ENCODE measurements at regions not wholly inside any gene's neighbourhood (a gene's known extent, or its start where the extent isn't known, plus 50 kb on each side); places are given as distances from the start of the nearest gene placed in this dataset.

GRCh38 chr6:93916716-93917115, 497.4 kb upstream of the EPHA7 start (continued):
- no peak for TF ChIP-seq ZBTB49 (CRISPR knock-in tag; IDR thresholded peaks at IDR 0.05; ENCODE audit: borderline replicate concordance)
- TF ChIP-seq, protein P1, sequence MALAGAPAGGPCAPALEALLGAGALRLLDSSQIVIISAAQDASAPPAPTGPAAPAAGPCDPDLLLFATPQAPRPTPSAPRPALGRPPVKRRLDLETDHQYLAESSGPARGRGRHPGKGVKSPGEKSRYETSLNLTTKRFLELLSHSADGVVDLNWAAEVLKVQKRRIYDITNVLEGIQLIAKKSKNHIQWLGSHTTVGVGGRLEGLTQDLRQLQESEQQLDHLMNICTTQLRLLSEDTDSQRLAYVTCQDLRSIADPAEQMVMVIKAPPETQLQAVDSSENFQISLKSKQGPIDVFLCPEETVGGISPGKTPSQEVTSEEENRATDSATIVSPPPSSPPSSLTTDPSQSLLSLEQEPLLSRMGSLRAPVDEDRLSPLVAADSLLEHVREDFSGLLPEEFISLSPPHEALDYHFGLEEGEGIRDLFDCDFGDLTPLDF (CRISPR knock-in tag; IDR thresholded peaks at IDR 0.05) = no peak
- TF ChIP-seq CREB1 (IDR thresholded peaks at IDR 0.05) = no peak
- TF ChIP-seq CREB1 (CRISPR knock-in tag; IDR thresholded peaks at IDR 0.05) = no peak
- TF ChIP-seq FOSL2 (CRISPR knock-in tag; IDR thresholded peaks at IDR 0.05) = no peak
- TF ChIP-seq PAXIP1 (CRISPR knock-in tag; conservative IDR thresholded peaks at IDR 0.05) = no peak

GRCh38 chr6:93915961-93916360, 496.6 kb upstream of the EPHA7 start:
- no peaks in the 10 kb centered on the region for H4K20me1 ChIP-seq (ENCODE audit: insufficient read depth, low read length)
- ChIA-PET CTCF (ENCODE audit: low intra/inter-chr PET ratio, low total read pairs) (no interaction called here), POLR2A (no interaction called here)
- H3K36me3 ChIP-seq (replicated peaks in 1 of 2; ENCODE audit: control insufficient read depth in 1 of 2, insufficient read depth in 2 of 2, low read length in 2 of 2) = no peaks in the 10 kb centered on the region
- no peaks in the 10 kb centered on the region for H3K27me3 ChIP-seq (ENCODE audit: control insufficient read depth in 1 of 2, insufficient read depth in 2 of 2, low read length in 2 of 2)
- ATAC-seq = no peak
- no peak overlapping the region for H3K27ac ChIP-seq (ENCODE audit: extremely low read length, insufficient read depth, low read length)
- DNase-seq (ENCODE audit: low spot score) = no peak
- no peaks in the 10 kb centered on the region for H3K4me1 ChIP-seq (ENCODE audit: insufficient read depth, low read length)
- BruUV-seq (replicated peaks) = no TSS peak
- FAIRE-seq = no peak
- no peaks in the 10 kb centered on the region for H3K79me2 ChIP-seq (ENCODE audit: insufficient read depth, low read length)
- no peaks in the 10 kb centered on the region for H3K9me3 ChIP-seq (ENCODE audit: low read length)
- intact Hi-C loops (cut with micrococcal nuclease; ENCODE audit: unreplicated experiment) = no loop called here
- no peak overlapping the region for H3K4me2 ChIP-seq (ENCODE audit: low read depth, low read length)
- H3K4me3 ChIP-seq (replicated peaks in 1 of 3; ENCODE audit: insufficient read depth in 1 of 3, low read depth in 2 of 3, low read length in 3 of 3) = no peak overlapping the region
- H2AFZ ChIP-seq (ENCODE audit: low read length) = no peak overlapping the region
- H3K9ac ChIP-seq (ENCODE audit: insufficient read depth, low read depth, low read length) = no peak overlapping the region
- in situ Hi-C loops (cut with HindIII; ENCODE audit: extremely low pct_ligation_motif_present, low pct_unique_long_range_greater_than_20kb) = no loop called here
- TF ChIP-seq ZNF33B (CRISPR knock-in tag; IDR thresholded peaks at IDR 0.05) (no peak), MED8 (CRISPR knock-in tag; IDR thresholded peaks at IDR 0.05; ENCODE audit: insufficient replicate concordance) (no peak), ZNF766 (CRISPR knock-in tag; IDR thresholded peaks at IDR 0.05; ENCODE audit: borderline replicate concordance) (no peak), ZNF841 (CRISPR knock-in tag; IDR thresholded peaks at IDR 0.05; ENCODE audit: borderline replicate concordance) (no peak), ZNF30 (CRISPR knock-in tag; IDR thresholded peaks at IDR 0.05) (no peak), PHF8 (CRISPR knock-in tag; IDR thresholded peaks at IDR 0.05) (no peak), ZNF329 (CRISPR knock-in tag; IDR thresholded peaks at IDR 0.05; ENCODE audit: low read depth) (no peak)
- TF ChIP-seq, protein P2, sequence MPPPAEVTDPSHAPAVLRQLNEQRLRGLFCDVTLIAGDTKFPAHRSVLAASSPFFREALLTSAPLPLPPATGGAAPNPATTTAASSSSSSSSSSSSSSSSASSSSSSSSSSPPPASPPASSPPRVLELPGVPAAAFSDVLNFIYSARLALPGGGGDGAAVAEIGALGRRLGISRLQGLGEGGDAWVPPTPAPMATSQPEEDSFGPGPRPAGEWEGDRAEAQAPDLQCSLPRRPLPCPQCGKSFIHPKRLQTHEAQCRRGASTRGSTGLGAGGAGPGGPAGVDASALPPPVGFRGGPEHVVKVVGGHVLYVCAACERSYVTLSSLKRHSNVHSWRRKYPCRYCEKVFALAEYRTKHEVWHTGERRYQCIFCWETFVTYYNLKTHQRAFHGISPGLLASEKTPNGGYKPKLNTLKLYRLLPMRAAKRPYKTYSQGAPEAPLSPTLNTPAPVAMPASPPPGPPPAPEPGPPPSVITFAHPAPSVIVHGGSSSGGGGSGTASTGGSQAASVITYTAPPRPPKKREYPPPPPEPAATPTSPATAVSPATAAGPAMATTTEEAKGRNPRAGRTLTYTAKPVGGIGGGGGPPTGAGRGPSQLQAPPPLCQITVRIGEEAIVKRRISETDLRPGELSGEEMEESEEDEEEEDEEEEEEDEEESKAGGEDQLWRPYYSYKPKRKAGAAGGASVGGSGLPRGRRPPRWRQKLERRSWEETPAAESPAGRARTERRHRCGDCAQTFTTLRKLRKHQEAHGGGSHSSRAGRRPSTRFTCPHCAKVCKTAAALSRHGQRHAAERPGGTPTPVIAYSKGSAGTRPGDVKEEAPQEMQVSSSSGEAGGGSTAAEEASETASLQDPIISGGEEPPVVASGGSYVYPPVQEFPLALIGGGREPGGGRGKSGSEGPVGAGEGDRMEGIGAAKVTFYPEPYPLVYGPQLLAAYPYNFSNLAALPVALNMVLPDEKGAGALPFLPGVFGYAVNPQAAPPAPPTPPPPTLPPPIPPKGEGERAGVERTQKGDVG (CRISPR knock-in tag; IDR thresholded peaks at IDR 0.05; ENCODE audit: borderline replicate concordance) = no peak

Measured in HepG2 (cell line).